Chondrocyte (in vitro differentiated cells): ENCODE measurements at regions not wholly inside any gene's neighbourhood (a gene's known extent, or its start where the extent isn't known, plus 50 kb on each side); places are given as distances from the start of the nearest gene placed in this dataset.

ENCODE experiments used
- DNase-seq: peaks from one replicate; pipeline ENCODE4 v3.0.0; 2021; ENCODE audit warnings: mixed read lengths, low spot score
- H3K27ac Mint-ChIP-seq: one replicate; pipeline ENCODE4 v1.8.0; 2021; ENCODE audit warnings: mild to moderate bottlenecking, moderate library complexity, mixed read lengths; ENCODE audit not compliant: unreplicated experiment
- H3K27me3 Mint-ChIP-seq: 2 replicates; pipeline ENCODE4 v1.8.0; 2021; ENCODE audit warnings: low read depth, mixed read lengths
- H3K36me3 Mint-ChIP-seq: 2 replicates; pipeline ENCODE4 v1.8.0; 2021; ENCODE audit warnings: low read depth, mixed read lengths
- H3K4me1 Mint-ChIP-seq: 2 replicates; pipeline ENCODE4 v1.8.0; 2021; ENCODE audit warnings: low read depth, mild to moderate bottlenecking, mixed read lengths
- H3K4me3 Mint-ChIP-seq: one replicate; pipeline ENCODE4 v1.8.0; 2021; ENCODE audit warnings: mild to moderate bottlenecking, moderate library complexity, mixed read lengths; ENCODE audit not compliant: unreplicated experiment
- H3K9me3 Mint-ChIP-seq: 2 replicates; pipeline ENCODE4 v1.8.0; 2021; ENCODE audit warnings: low read depth, mixed read lengths
- TF ChIP-seq, protein P1 (sequence below): fragments of 200-600 bp; sonication (generic); IDR thresholded peaks from 2 replicates; pipeline ENCODE4 v1.5.0; 2021; ENCODE audit warnings: antibody characterized with exemption, mild to moderate bottlenecking, moderate library complexity

DNA sequence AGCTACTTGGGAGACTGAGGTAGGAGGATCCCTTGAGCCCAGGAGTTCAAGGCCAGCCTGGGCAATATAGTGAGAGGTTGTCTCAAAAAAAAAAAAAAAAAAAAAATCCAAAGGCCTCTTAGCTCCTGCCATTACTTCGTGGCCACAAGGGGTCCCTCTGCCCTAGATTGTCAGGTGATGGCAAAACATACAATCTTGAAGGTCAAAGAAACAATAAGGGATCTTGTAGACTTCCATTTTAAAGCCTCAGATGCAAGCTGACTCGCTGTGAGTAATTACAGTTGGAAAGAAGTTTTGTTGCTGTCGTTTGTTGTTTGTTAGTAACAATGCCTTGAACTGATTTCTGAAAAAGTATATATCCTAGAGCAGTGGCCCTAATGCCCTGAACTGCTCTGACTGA is 55.9 kb upstream of the PLCL2 start:
- Mint-ChIP-seq H3K9me3 (no peaks in the 10 kb centered on the region), H3K4me1 (no peaks in the 10 kb centered on the region), H3K27me3 (peaks cover 9% of the 10 kb centered on the region), H3K4me3 (no peak overlapping the region), H3K36me3 (no peaks in the 10 kb centered on the region), H3K27ac (no peak overlapping the region)
- TF ChIP-seq, protein P1, sequence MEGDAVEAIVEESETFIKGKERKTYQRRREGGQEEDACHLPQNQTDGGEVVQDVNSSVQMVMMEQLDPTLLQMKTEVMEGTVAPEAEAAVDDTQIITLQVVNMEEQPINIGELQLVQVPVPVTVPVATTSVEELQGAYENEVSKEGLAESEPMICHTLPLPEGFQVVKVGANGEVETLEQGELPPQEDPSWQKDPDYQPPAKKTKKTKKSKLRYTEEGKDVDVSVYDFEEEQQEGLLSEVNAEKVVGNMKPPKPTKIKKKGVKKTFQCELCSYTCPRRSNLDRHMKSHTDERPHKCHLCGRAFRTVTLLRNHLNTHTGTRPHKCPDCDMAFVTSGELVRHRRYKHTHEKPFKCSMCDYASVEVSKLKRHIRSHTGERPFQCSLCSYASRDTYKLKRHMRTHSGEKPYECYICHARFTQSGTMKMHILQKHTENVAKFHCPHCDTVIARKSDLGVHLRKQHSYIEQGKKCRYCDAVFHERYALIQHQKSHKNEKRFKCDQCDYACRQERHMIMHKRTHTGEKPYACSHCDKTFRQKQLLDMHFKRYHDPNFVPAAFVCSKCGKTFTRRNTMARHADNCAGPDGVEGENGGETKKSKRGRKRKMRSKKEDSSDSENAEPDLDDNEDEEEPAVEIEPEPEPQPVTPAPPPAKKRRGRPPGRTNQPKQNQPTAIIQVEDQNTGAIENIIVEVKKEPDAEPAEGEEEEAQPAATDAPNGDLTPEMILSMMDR, result peak; percentile 41
- no peak for DNase-seq

- Mint-ChIP-seq H3K36me3 (no peaks in the 10 kb centered on the region), H3K27ac (no peak overlapping the region), H3K9me3 (no peaks in the 10 kb centered on the region), H3K4me3 (no peak overlapping the region), H3K4me1 (no peaks in the 10 kb centered on the region), H3K27me3 (peaks cover 10% of the 10 kb centered on the region)
- TF ChIP-seq, protein P1, result no peak
- no peak for DNase-seq
These were observed 52.9 kb upstream of the PLCL2 start for GRCh38 chr3:16831846-16832245.

DNA sequence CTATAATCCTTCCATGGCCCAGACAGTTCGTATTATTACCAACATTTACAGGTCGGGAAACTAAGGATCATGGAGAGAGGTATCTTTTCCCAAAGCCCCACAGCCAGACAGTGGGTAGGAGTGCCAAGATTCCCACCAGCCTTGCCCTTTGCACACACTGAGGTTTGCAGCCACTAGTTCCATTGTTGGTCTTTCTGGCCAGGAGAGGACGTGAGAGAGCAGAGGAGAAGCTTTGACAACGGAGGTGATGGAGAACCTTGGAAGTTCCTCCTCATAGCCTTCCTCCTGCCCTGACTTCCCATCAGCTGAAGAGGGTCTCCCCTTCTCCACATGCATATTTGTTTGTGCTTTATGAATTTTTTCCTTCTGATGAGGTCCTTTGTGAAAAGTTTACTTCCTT is 50.5 kb upstream of the PLCL2 start:
- no peak for DNase-seq
- peaks cover 1% of the 10 kb centered on the region for H3K36me3 Mint-ChIP-seq
- TF ChIP-seq, protein P1, result no peak
- no peak overlapping the region for H3K4me3 Mint-ChIP-seq
- H3K4me1 Mint-ChIP-seq, result no peaks in the 10 kb centered on the region
- peaks cover 16% of the 10 kb centered on the region for H3K27me3 Mint-ChIP-seq
- H3K27ac Mint-ChIP-seq, result no peak overlapping the region
- no peaks in the 10 kb centered on the region for H3K9me3 Mint-ChIP-seq

GRCh38 chr3:16834753-16835152 is 50.0 kb upstream of the PLCL2 start:
- TF ChIP-seq, protein P1, result no peak
- no peak for DNase-seq
- peaks cover 16% of the 10 kb centered on the region for H3K27me3 Mint-ChIP-seq
- H3K9me3 Mint-ChIP-seq, result no peaks in the 10 kb centered on the region
- no peaks in the 10 kb centered on the region for H3K4me1 Mint-ChIP-seq
- no peak overlapping the region for H3K27ac Mint-ChIP-seq
- H3K4me3 Mint-ChIP-seq, result no peak overlapping the region
- peaks cover 1% of the 10 kb centered on the region for H3K36me3 Mint-ChIP-seq
